Loucy (cell line): ENCODE measurements at regions not wholly inside any gene's neighbourhood (a gene's known extent, or its start where the extent isn't known, plus 50 kb on each side); places are given as distances from the start of the nearest gene placed in this dataset.
A peak's percentile ranks its signal among the peaks of the same experiment; 100 is the strongest.

Experiments used
- H2AFZ ChIP-seq: fragments of 200-600 bp; sonication (generic); 2 replicates; pipeline ENCODE4 v1.6.0; 2016; ENCODE audit warnings: antibody characterized with exemption, mild to moderate bottlenecking, low read length, moderate library complexity
- H3F3A ChIP-seq: fragments of 200-600 bp; 2 replicates; pipeline ENCODE4 v1.6.0; 2016; ENCODE audit warnings: antibody characterized with exemption, low read depth, mild to moderate bottlenecking
- H3K27me3 ChIP-seq: fragments of 200-600 bp; sonication (generic); 2 replicates; pipeline ENCODE4 v1.6.1; 2014; ENCODE audit warnings: low read length, mild to moderate bottlenecking; ENCODE audit not compliant: insufficient read depth, poor library complexity, severe bottlenecking
- H3K36me3 ChIP-seq: fragments of 200-600 bp; sonication (generic); 2 replicates; pipeline ENCODE4 v1.6.1; 2016; ENCODE audit warnings: low read length; ENCODE audit not compliant: insufficient read depth
- H3K4me1 ChIP-seq: fragments of 200-600 bp; sonication (generic); 2 replicates; pipeline ENCODE4 v1.5.1; 2014; ENCODE audit warnings: low read length, mild to moderate bottlenecking; ENCODE audit not compliant: insufficient read depth, poor library complexity, severe bottlenecking
- H3K4me2 ChIP-seq: fragments of 200-600 bp; sonication (generic); 2 replicates; pipeline ENCODE4 v1.6.0; 2014; ENCODE audit warnings: antibody characterized with exemption, low read length, low read depth, mild to moderate bottlenecking; ENCODE audit not compliant: poor library complexity, severe bottlenecking
- H3K4me3 ChIP-seq: fragments of 200-600 bp; sonication (generic); 2 replicates; pipeline ENCODE4 v1.5.1; 2014; ENCODE audit warnings: low read length, mild to moderate bottlenecking, mixed read lengths; ENCODE audit not compliant: poor library complexity, severe bottlenecking
- H3K79me2 ChIP-seq: fragments of 200-600 bp; sonication (generic); 2 replicates; pipeline ENCODE4 v1.6.1; 2014; ENCODE audit warnings: low read length; ENCODE audit not compliant: insufficient read depth
- H3K9ac ChIP-seq: fragments of 200-600 bp; sonication (generic); 2 replicates; pipeline ENCODE4 v1.6.0; 2014; ENCODE audit warnings: mild to moderate bottlenecking, low read depth, low read length, moderate library complexity; ENCODE audit not compliant: poor library complexity, severe bottlenecking
- H3K9me2 ChIP-seq: fragments of 200-600 bp; sonication (generic); replicated peaks from 2 replicates; pipeline ENCODE4 v1.6.1; 2016; ENCODE audit warnings: low read depth, low read length, mixed read lengths
- H3K9me3 ChIP-seq: fragments of 200-600 bp; sonication (generic); 2 replicates; pipeline ENCODE4 v1.6.1; 2014; ENCODE audit warnings: mild to moderate bottlenecking, antibody characterized with exemption, low read length, low read depth; ENCODE audit not compliant: insufficient read depth
- H4K20me1 ChIP-seq: fragments of 200-600 bp; sonication (generic); 2 replicates; pipeline ENCODE4 v1.6.0; 2014; ENCODE audit warnings: antibody characterized with exemption, low read length, mild to moderate bottlenecking; ENCODE audit not compliant: insufficient read depth, poor library complexity, severe bottlenecking
- CTCF ChIP-seq: fragments of 200-600 bp; sonication (generic); conservative IDR thresholded peaks from 2 replicates; pipeline ENCODE4 v1.5.1; 2014; ENCODE audit warnings: mild to moderate bottlenecking, antibody characterized with exemption, low read length
- EZH2phosphoT487 ChIP-seq: fragments of 200-600 bp; IDR thresholded peaks from 2 replicates; pipeline ENCODE4 v1.6.1; 2018; ENCODE audit warnings: antibody characterized with exemption, mild to moderate bottlenecking, moderate library complexity, borderline replicate concordance

GRCh38 chr9:16029046-16029615 lies 476.3 kb downstream of the CCDC171 start:
- H3K9ac ChIP-seq: no peak overlapping the region
- H3K4me1 ChIP-seq: peaks cover 40% of the 10 kb centered on the region
- H3F3A ChIP-seq: peaks cover 3% of the 10 kb centered on the region
- no peaks in the 10 kb centered on the region for H3K36me3 ChIP-seq
- no peaks in the 10 kb centered on the region for H4K20me1 ChIP-seq
- no peaks in the 10 kb centered on the region for H3K9me2 ChIP-seq
- no peak overlapping the region for H2AFZ ChIP-seq
- no peaks in the 10 kb centered on the region for H3K9me3 ChIP-seq
- no peaks in the 10 kb centered on the region for H3K79me2 ChIP-seq
- H3K27me3 ChIP-seq: no peaks in the 10 kb centered on the region
- H3K4me2 ChIP-seq: no peak overlapping the region
- no peak overlapping the region for H3K4me3 ChIP-seq
- TF ChIP-seq EZH2phosphoT487 (no peak), CTCF (no peak)

- H2AFZ ChIP-seq: no peak overlapping the region
- no peaks in the 10 kb centered on the region for H3K9me3 ChIP-seq
- no peak for TF ChIP-seq CTCF
- no peak for TF ChIP-seq EZH2phosphoT487
- no peak overlapping the region for H3K9ac ChIP-seq
- H3K4me3 ChIP-seq: peak overlapping the region; percentile 54
- no peaks in the 10 kb centered on the region for H3K27me3 ChIP-seq
- H3K36me3 ChIP-seq: no peaks in the 10 kb centered on the region
- H3K9me2 ChIP-seq: no peaks in the 10 kb centered on the region
- no peaks in the 10 kb centered on the region for H3K79me2 ChIP-seq
- peaks cover 40% of the 10 kb centered on the region for H3K4me1 ChIP-seq
- H4K20me1 ChIP-seq: no peaks in the 10 kb centered on the region
- H3K4me2 ChIP-seq: peak overlapping the region; percentile 72
- peaks cover 3% of the 10 kb centered on the region for H3F3A ChIP-seq
Measured at GRCh38 chr9:16029796-16030363, 477.0 kb downstream of the CCDC171 start.

- peak overlapping the region; percentile 72 for H3K4me2 ChIP-seq
- H3K79me2 ChIP-seq: no peaks in the 10 kb centered on the region
Measured at GRCh38 chr9:16030528-16031185, 477.8 kb downstream of the CCDC171 start.

More at GRCh38 chr9:16030528-16031185, 477.8 kb downstream of the CCDC171 start:
- Histone ChIP-seq H3K4me3 (peak overlapping the region; percentile 54), H3K27me3 (no peaks in the 10 kb centered on the region), H3K9me3 (no peaks in the 10 kb centered on the region), H4K20me1 (no peaks in the 10 kb centered on the region), H3K36me3 (no peaks in the 10 kb centered on the region), H3K9ac (no peak overlapping the region), H3K4me1 (peaks cover 43% of the 10 kb centered on the region), H3F3A (peaks cover 3% of the 10 kb centered on the region), H2AFZ (no peak overlapping the region), H3K9me2 (no peaks in the 10 kb centered on the region)
- TF ChIP-seq EZH2phosphoT487 (no peak), CTCF (no peak)
